ENCODE measurements at regions not wholly inside any gene's neighbourhood (a gene's known extent, or its start where the extent isn't known, plus 50 kb on each side); places are given as distances from the start of the nearest gene placed in this dataset.

- intact Hi-C loops (cut with micrococcal nuclease): no loop called here
- Mint-ChIP-seq H3K27me3 (ENCODE audit: insufficient read depth) (no peaks in the 10 kb centered on the region), H3K27ac (no peak overlapping the region), H3K9me3 (peaks cover 3% of the 10 kb centered on the region), H3K4me1 (ENCODE audit: low read depth) (no peaks in the 10 kb centered on the region), H3K36me3 (ENCODE audit: low read depth) (no peaks in the 10 kb centered on the region), H3K4me3 (no peak overlapping the region)
- no peak for DNase-seq (ENCODE audit: low spot score)
Measured at GRCh38 chr13:61857198-61857597, 441.5 kb upstream of the PCDH20 start.

GRCh38 chr13:61852116-61852619 is 436.5 kb upstream of the PCDH20 start:
- Mint-ChIP-seq H3K36me3 (ENCODE audit: low read depth) (no peaks in the 10 kb centered on the region), H3K4me1 (ENCODE audit: low read depth) (no peaks in the 10 kb centered on the region), H3K27me3 (ENCODE audit: insufficient read depth) (no peaks in the 10 kb centered on the region), H3K27ac (no peak overlapping the region), H3K9me3 (peaks cover 6% of the 10 kb centered on the region), H3K4me3 (no peak overlapping the region)
- intact Hi-C loops (cut with micrococcal nuclease): no loop called here
- no peak for DNase-seq (ENCODE audit: low spot score)

GRCh38 chr13:61850794-61851193 is 435.1 kb upstream of the PCDH20 start:
- Mint-ChIP-seq H3K27ac (no peak overlapping the region), H3K36me3 (ENCODE audit: low read depth) (no peaks in the 10 kb centered on the region), H3K4me3 (no peak overlapping the region), H3K27me3 (ENCODE audit: insufficient read depth) (no peaks in the 10 kb centered on the region), H3K9me3 (peaks cover 6% of the 10 kb centered on the region), H3K4me1 (ENCODE audit: low read depth) (no peaks in the 10 kb centered on the region)
- intact Hi-C loops (cut with micrococcal nuclease): no loop called here
- no peak for DNase-seq (ENCODE audit: low spot score)

DNA sequence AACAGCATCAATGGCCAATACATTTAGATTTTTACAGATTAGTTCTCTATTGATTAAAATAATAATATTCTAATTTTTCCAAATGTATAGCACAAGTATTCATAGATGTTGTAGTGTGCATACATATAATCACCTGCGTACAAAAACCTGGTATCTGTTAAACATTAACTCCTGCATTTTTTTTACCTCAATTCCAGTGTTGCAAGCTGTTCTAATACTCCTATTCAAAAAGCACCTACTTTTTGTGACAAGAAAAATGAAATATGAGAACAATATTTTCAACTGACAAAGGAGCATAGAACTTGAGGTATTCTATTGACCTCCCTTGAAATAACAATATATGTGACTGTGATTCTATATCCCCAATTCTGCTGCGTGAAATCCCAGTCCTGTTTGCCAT is 422.9 kb upstream of the PCDH20 start:
- H3K27me3 Mint-ChIP-seq (ENCODE audit: insufficient read depth): no peaks in the 10 kb centered on the region
- no peak overlapping the region for H3K4me3 Mint-ChIP-seq
- intact Hi-C loops (cut with micrococcal nuclease): no loop called here
- H3K36me3 Mint-ChIP-seq (ENCODE audit: low read depth): no peaks in the 10 kb centered on the region
- no peaks in the 10 kb centered on the region for H3K9me3 Mint-ChIP-seq
- no peak for DNase-seq (ENCODE audit: low spot score)
- no peaks in the 10 kb centered on the region for H3K4me1 Mint-ChIP-seq (ENCODE audit: low read depth)
- no peak overlapping the region for H3K27ac Mint-ChIP-seq

GRCh38 chr13:61833228-61833627 is 417.6 kb upstream of the PCDH20 start:
- no peaks in the 10 kb centered on the region for H3K4me1 Mint-ChIP-seq (ENCODE audit: low read depth)
- intact Hi-C loops (cut with micrococcal nuclease): no loop called here
- H3K27me3 Mint-ChIP-seq (ENCODE audit: insufficient read depth): no peaks in the 10 kb centered on the region

GRCh38 chr13:61831026-61831425 is 415.4 kb upstream of the PCDH20 start:
- intact Hi-C loops (cut with micrococcal nuclease): no loop called here
- H3K27me3 Mint-ChIP-seq (ENCODE audit: insufficient read depth): no peaks in the 10 kb centered on the region
- no peak overlapping the region for H3K27ac Mint-ChIP-seq
- no peak overlapping the region for H3K4me3 Mint-ChIP-seq
- H3K9me3 Mint-ChIP-seq: peaks cover 4% of the 10 kb centered on the region
- H3K4me1 Mint-ChIP-seq (ENCODE audit: low read depth): no peaks in the 10 kb centered on the region
- DNase-seq (ENCODE audit: low spot score): no peak
- H3K36me3 Mint-ChIP-seq (ENCODE audit: low read depth): no peaks in the 10 kb centered on the region

More at GRCh38 chr13:61833228-61833627, 417.6 kb upstream of the PCDH20 start:
- no peaks in the 10 kb centered on the region for H3K36me3 Mint-ChIP-seq (ENCODE audit: low read depth)
- DNase-seq (ENCODE audit: low spot score): no peak
- H3K27ac Mint-ChIP-seq: no peak overlapping the region
- H3K4me3 Mint-ChIP-seq: no peak overlapping the region
- H3K9me3 Mint-ChIP-seq: peaks cover 4% of the 10 kb centered on the region

DNA sequence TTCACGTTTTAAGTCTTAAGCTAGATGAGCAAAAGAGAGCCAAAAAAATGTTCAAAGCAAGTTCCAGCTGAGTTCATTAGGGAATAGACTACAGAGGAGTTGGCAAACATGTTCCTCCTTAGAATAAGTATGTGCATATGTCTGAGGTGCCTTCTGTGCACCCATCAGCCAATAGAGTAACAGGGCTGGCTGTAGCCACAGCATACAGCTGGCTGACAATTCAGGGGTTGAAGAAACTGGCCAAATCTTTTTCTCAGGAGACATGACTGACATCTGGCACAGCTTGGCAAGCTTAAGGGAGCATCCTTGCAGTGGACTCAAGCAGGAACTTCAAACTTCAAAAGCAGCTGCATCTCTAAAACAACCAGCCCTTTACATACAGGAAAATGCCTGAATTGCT is 414.8 kb upstream of the PCDH20 start:
- no peak overlapping the region for H3K27ac Mint-ChIP-seq
- H3K4me3 Mint-ChIP-seq: no peak overlapping the region
- H3K4me1 Mint-ChIP-seq (ENCODE audit: low read depth): no peaks in the 10 kb centered on the region
- H3K36me3 Mint-ChIP-seq (ENCODE audit: low read depth): no peaks in the 10 kb centered on the region
- no peak for DNase-seq (ENCODE audit: low spot score)
- no peaks in the 10 kb centered on the region for H3K27me3 Mint-ChIP-seq (ENCODE audit: insufficient read depth)
- intact Hi-C loops (cut with micrococcal nuclease): no loop called here
- peaks cover 4% of the 10 kb centered on the region for H3K9me3 Mint-ChIP-seq

- Mint-ChIP-seq H3K4me3 (no peak overlapping the region), H3K9me3 (peaks cover 15% of the 10 kb centered on the region), H3K4me1 (ENCODE audit: low read depth) (no peaks in the 10 kb centered on the region), H3K27me3 (ENCODE audit: insufficient read depth) (no peaks in the 10 kb centered on the region), H3K36me3 (ENCODE audit: low read depth) (no peaks in the 10 kb centered on the region), H3K27ac (no peak overlapping the region)
- intact Hi-C loops (cut with micrococcal nuclease): no loop called here
- DNase-seq (ENCODE audit: low spot score): no peak
Measured at GRCh38 chr13:61824168-61824567, 408.5 kb upstream of the PCDH20 start.

- no peak for DNase-seq (ENCODE audit: low spot score)
- Mint-ChIP-seq H3K27me3 (ENCODE audit: insufficient read depth) (no peaks in the 10 kb centered on the region), H3K27ac (no peak overlapping the region), H3K4me1 (ENCODE audit: low read depth) (no peaks in the 10 kb centered on the region), H3K36me3 (ENCODE audit: low read depth) (no peaks in the 10 kb centered on the region), H3K4me3 (no peak overlapping the region), H3K9me3 (peaks cover 28% of the 10 kb centered on the region)
- intact Hi-C loops (cut with micrococcal nuclease): no loop called here
Measured at GRCh38 chr13:61812286-61812685, 396.6 kb upstream of the PCDH20 start.

GRCh38 chr13:61810065-61810464 is 394.4 kb upstream of the PCDH20 start:
- Mint-ChIP-seq H3K36me3 (ENCODE audit: low read depth) (no peaks in the 10 kb centered on the region), H3K4me3 (no peak overlapping the region), H3K4me1 (ENCODE audit: low read depth) (no peaks in the 10 kb centered on the region), H3K9me3 (peaks cover 27% of the 10 kb centered on the region), H3K27ac (no peak overlapping the region), H3K27me3 (ENCODE audit: insufficient read depth) (no peaks in the 10 kb centered on the region)
- DNase-seq (ENCODE audit: low spot score): no peak
- intact Hi-C loops (cut with micrococcal nuclease): no loop called here

- peaks cover 20% of the 10 kb centered on the region for H3K9me3 Mint-ChIP-seq
- no peak for DNase-seq (ENCODE audit: low spot score)
- H3K4me1 Mint-ChIP-seq (ENCODE audit: low read depth): no peaks in the 10 kb centered on the region
- H3K27me3 Mint-ChIP-seq (ENCODE audit: insufficient read depth): no peaks in the 10 kb centered on the region
- intact Hi-C loops (cut with micrococcal nuclease): no loop called here
- no peak overlapping the region for H3K4me3 Mint-ChIP-seq
- H3K36me3 Mint-ChIP-seq (ENCODE audit: low read depth): no peaks in the 10 kb centered on the region
- no peak overlapping the region for H3K27ac Mint-ChIP-seq
Measured at GRCh38 chr13:61797397-61797796, 381.7 kb upstream of the PCDH20 start.

DNA sequence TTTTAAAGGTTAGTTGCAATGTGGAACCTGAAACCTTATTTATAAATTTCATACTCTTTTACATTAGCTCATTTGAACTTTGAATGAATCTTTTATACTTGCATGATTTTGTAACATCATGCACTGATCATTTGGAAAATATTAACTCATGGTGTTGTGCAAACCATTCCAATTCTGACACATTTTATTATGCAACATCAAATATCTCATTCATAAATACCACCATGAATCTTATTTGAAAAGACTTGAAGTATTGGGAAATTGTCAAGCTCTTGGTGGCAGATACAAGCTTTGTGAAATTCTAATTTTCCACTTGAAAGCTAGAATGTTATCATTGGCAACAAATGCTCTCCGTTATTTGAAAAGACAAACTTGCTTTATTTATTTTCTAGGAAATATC is 379.9 kb upstream of the PCDH20 start:
- Mint-ChIP-seq H3K4me1 (ENCODE audit: low read depth) (no peaks in the 10 kb centered on the region), H3K27me3 (ENCODE audit: insufficient read depth) (no peaks in the 10 kb centered on the region), H3K9me3 (peaks cover 21% of the 10 kb centered on the region), H3K36me3 (ENCODE audit: low read depth) (no peaks in the 10 kb centered on the region), H3K4me3 (no peak overlapping the region), H3K27ac (no peak overlapping the region)
- no peak for DNase-seq (ENCODE audit: low spot score)
- intact Hi-C loops (cut with micrococcal nuclease): no loop called here

DNA sequence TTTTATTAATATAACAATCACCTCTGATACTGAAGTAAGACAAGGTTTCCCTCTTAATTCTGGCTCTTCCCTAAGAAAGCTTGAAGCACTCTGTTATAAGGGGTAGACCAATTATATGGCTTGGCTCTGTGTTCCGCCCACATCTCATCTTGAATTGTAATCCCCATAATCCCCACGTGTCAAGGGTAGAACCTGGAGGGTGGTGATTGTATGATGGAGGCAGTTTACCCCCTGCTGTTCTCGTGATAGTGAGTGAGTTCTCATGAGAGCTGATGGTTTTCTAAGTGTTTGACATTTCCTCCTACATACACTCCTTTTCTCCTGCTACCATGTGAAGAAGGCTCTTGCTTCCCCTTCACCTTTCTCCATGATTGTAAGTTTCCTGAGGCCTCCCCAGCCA is 363.8 kb upstream of the PCDH20 start:
- H3K4me3 Mint-ChIP-seq: no peak overlapping the region
- DNase-seq (ENCODE audit: low spot score): no peak
- intact Hi-C loops (cut with micrococcal nuclease): no loop called here
- no peaks in the 10 kb centered on the region for H3K36me3 Mint-ChIP-seq (ENCODE audit: low read depth)
- no peak overlapping the region for H3K27ac Mint-ChIP-seq
- no peaks in the 10 kb centered on the region for H3K4me1 Mint-ChIP-seq (ENCODE audit: low read depth)
- H3K9me3 Mint-ChIP-seq: peaks cover 6% of the 10 kb centered on the region
- no peaks in the 10 kb centered on the region for H3K27me3 Mint-ChIP-seq (ENCODE audit: insufficient read depth)

- Mint-ChIP-seq H3K27me3 (ENCODE audit: insufficient read depth) (no peaks in the 10 kb centered on the region), H3K27ac (no peak overlapping the region), H3K4me3 (no peak overlapping the region), H3K4me1 (ENCODE audit: low read depth) (no peaks in the 10 kb centered on the region), H3K36me3 (ENCODE audit: low read depth) (no peaks in the 10 kb centered on the region), H3K9me3 (peaks cover 6% of the 10 kb centered on the region)
- DNase-seq (ENCODE audit: low spot score): no peak
- intact Hi-C loops (cut with micrococcal nuclease): no loop called here
Measured at GRCh38 chr13:61778531-61778930, 362.9 kb upstream of the PCDH20 start.

Measured in activated T-helper 1 cell treated with anti-CD3 and anti-CD28 coated beads, Interleukin-12 subunit alpha, Interleukin-12 subunit beta, Interleukin-2, Interleukin-4 antibody, amounts not matched to agents 30 ng/mL and 10 ng/mL and 1 ng/mL, durations not matched to agents 14 hours and 24 hours and 36 hours (primary cell).